ENCODE measurements at regions not wholly inside any gene's neighbourhood (a gene's known extent, or its start where the extent isn't known, plus 50 kb on each side); places are given as distances from the start of the nearest gene placed in this dataset.
"Not testable (repeated sequence)": the region's sequence is repeated elsewhere in the genome, so short reads cannot be mapped to it uniquely, and the experiment has no call there.

GRCh38 chr16:31689331-31689730 is 161.6 kb downstream of the AHSP start:
- not testable (repeated sequence) for TF ChIP-seq GABPA (IDR thresholded peaks at IDR 0.05; ENCODE audit: borderline replicate concordance, insufficient read depth, low read length); TEAD4 (IDR thresholded peaks at IDR 0.05; ENCODE audit: low read depth, low read length); CTCF (IDR thresholded peaks at IDR 0.05; ENCODE audit: control extremely low read depth in 1 of 3, insufficient read depth in 1 of 3, low read depth in 1 of 3, low read length in 3 of 3)
